Liver (tissue), 8 donors: ENCODE measurements at regions not wholly inside any gene's neighbourhood (a gene's known extent, or its start where the extent isn't known, plus 50 kb on each side); places are given as distances from the start of the nearest gene placed in this dataset.
"Not testable (repeated sequence)": the region's sequence is repeated elsewhere in the genome, so short reads cannot be mapped to it uniquely, and the experiment has no call there.

ENCODE experiments used
- DNase-seq: peaks from one replicate; pipeline ENCODE4 v3.0.0-alpha.2; 2017; ENCODE audit warnings: low spot score
- H3K27ac ChIP-seq, 2 donors: one replicate each; pipeline ENCODE4 v1.7.0; 2013; ENCODE audit warnings: inconsistent platforms in 2 of 2, low read length in 2 of 2, control low read depth in 1 of 2, low read depth in 1 of 2, mild to moderate bottlenecking in 1 of 2
- H3K27me3 ChIP-seq, 4 donors: one replicate each; pipeline versions ENCODE4 v1.6.1 to v1.7.0; 2013; ENCODE audit warnings: low read length in 3 of 4, inconsistent platforms in 1 of 4, mild to moderate bottlenecking in 1 of 4, moderate library complexity in 1 of 4; ENCODE audit not compliant: control insufficient read depth in 4 of 4, insufficient read depth in 4 of 4
- H3K36me3 ChIP-seq, 4 donors: one replicate each; pipeline versions ENCODE4 v1.6.1 to v1.7.0; 2013; ENCODE audit warnings: low read length in 3 of 4, mild to moderate bottlenecking in 3 of 4, low read depth in 1 of 4, moderate library complexity in 1 of 4; ENCODE audit not compliant: control insufficient read depth in 4 of 4, insufficient read depth in 3 of 4
- H3K4me1 ChIP-seq, 4 donors: one replicate each; pipeline versions ENCODE4 v1.6.1 to v1.7.0; 2013; ENCODE audit warnings: low read length in 3 of 4, mild to moderate bottlenecking in 3 of 4, moderate library complexity in 1 of 4; ENCODE audit not compliant: control insufficient read depth in 4 of 4, insufficient read depth in 4 of 4
- H3K4me3 ChIP-seq, 3 donors: one replicate each; pipeline versions ENCODE4 v1.6.1 to v1.7.0; 2013; ENCODE audit warnings: low read length in 3 of 3, control low read depth in 1 of 3, low read depth in 1 of 3, mild to moderate bottlenecking in 1 of 3
- H3K9ac ChIP-seq, 2 donors: one replicate each; pipeline ENCODE4 v1.7.0; 2013; ENCODE audit warnings: low read length in 2 of 2, mild to moderate bottlenecking in 2 of 2, moderate library complexity in 2 of 2, control low read depth in 1 of 2, low read depth in 1 of 2
- H3K9me3 ChIP-seq, 4 donors: one replicate each; pipeline versions ENCODE4 v1.6.1 to v1.7.0; 2013; ENCODE audit warnings: low read length in 3 of 4; ENCODE audit not compliant: control insufficient read depth in 4 of 4
- FOXA1 ChIP-seq: IDR thresholded peaks from 2 replicates; pipeline ENCODE4 v1.6.1; 2016; ENCODE audit warnings: antibody characterized with exemption
- FOXA2 ChIP-seq: IDR thresholded peaks from 2 replicates; pipeline ENCODE4 v1.6.1; 2016; ENCODE audit warnings: antibody characterized with exemption
- GABPA ChIP-seq, 2 donors: IDR thresholded peaks in 1 of 2; conservative IDR thresholded peaks in 1 of 2; 2 replicates each; pipeline ENCODE4 v1.6.1; 2016; ENCODE audit warnings: antibody characterized with exemption in 2 of 2, mild to moderate bottlenecking in 1 of 2, moderate library complexity in 1 of 2
- HNF4A ChIP-seq, 2 donors: conservative IDR thresholded peaks; 2 replicates each; pipeline ENCODE4 v1.6.1; 2016; ENCODE audit warnings: antibody characterized with exemption in 2 of 2, mild to moderate bottlenecking in 2 of 2
- HNF4G ChIP-seq: IDR thresholded peaks from 2 replicates; pipeline ENCODE4 v1.6.1; 2016; ENCODE audit warnings: antibody characterized with exemption
- JUND ChIP-seq, 2 donors: IDR thresholded peaks; 2 replicates each; pipeline ENCODE4 v1.6.1; 2016; ENCODE audit warnings: antibody characterized with exemption in 2 of 2
- MAX ChIP-seq: IDR thresholded peaks from 2 replicates; pipeline ENCODE4 v1.6.1; 2016; ENCODE audit warnings: antibody characterized with exemption
- NR2F2 ChIP-seq: IDR thresholded peaks from 2 replicates; pipeline ENCODE4 v1.6.1; 2016; ENCODE audit warnings: antibody characterized with exemption
- RAD21 ChIP-seq, 2 donors: IDR thresholded peaks; 2 replicates each; pipeline ENCODE4 v1.6.1; 2016; ENCODE audit warnings: antibody characterized with exemption in 2 of 2, mild to moderate bottlenecking in 2 of 2
- REST ChIP-seq: IDR thresholded peaks from 2 replicates; pipeline ENCODE4 v1.6.1; 2016; ENCODE audit warnings: antibody characterized with exemption, mild to moderate bottlenecking
- RXRA ChIP-seq, 2 donors: IDR thresholded peaks; 2 replicates each; pipeline ENCODE4 v1.6.1; 2017 to 2018; ENCODE audit warnings: antibody characterized with exemption in 2 of 2, mild to moderate bottlenecking in 1 of 2
- SP1 ChIP-seq: IDR thresholded peaks from 2 replicates; pipeline ENCODE4 v1.6.1; 2018; ENCODE audit warnings: antibody characterized with exemption, mild to moderate bottlenecking
- TAF1 ChIP-seq: conservative IDR thresholded peaks from 2 replicates; pipeline ENCODE4 v1.6.1; 2016; ENCODE audit warnings: antibody characterized with exemption, mild to moderate bottlenecking
- YY1 ChIP-seq: IDR thresholded peaks from 2 replicates; pipeline ENCODE4 v1.6.1; 2016; ENCODE audit warnings: antibody characterized with exemption, mild to moderate bottlenecking
- ZBTB33 ChIP-seq: IDR thresholded peaks from 2 replicates; pipeline ENCODE4 v1.6.1; 2016; ENCODE audit warnings: antibody characterized with exemption
- WGBS: extraction: QIAGEN DNeasy Blood & Tissue Kit; methylation state at CpG from one replicate; pipeline ENCODE4 v1.1.7; 2013; 5-methylcytosine and 5-hydroxymethylcytosine counted together
- TF ChIP-seq, protein P1 (sequence below): IDR thresholded peaks from 2 replicates; pipeline ENCODE4 v1.6.1; 2016; ENCODE audit warnings: antibody characterized with exemption
- TF ChIP-seq, protein P2 (sequence below): fragments of 150-350 bp; IDR thresholded peaks from 2 replicates; pipeline ENCODE4 v1.5.1; 2017; ENCODE audit warnings: improper control_type of control experiment, low read depth, low read length; ENCODE audit not compliant: missing input control
- donor health status: healthy.
- donor health status: healthy.
- donor health status: healthy.
- donor health status: healthy.
- donor health status: healthy.

DNA sequence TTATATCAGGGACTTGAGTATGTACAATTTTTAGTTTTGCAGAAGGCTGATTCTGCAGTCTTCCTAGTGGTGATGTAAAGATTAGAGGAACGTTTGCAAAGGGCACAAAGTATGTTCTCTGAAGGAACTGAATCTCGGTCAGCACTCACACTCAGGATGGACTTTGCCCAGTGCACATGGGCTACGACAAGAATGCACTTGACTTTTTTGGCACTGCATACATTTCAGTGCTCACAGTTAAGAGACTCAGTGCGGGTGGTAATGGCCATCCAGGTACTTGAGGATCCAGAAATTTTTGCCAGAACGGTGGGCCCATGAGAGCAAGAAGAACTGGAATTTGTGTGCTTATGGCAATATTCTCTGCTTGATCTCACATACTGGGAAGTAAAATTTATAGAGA, 107.7 kb downstream of the ZFY start:
- H3K36me3 ChIP-seq = no peaks in the 10 kb centered on the region
- TF ChIP-seq FOXA1 (no peak), RAD21 (IDR thresholded peaks at IDR 0.05) (no peak), NR2F2 (no peak), HNF4A (conservative IDR thresholded peaks at IDR 0.05) (peak in 1 of 2 donors; percentile 60), ZBTB33 (no peak)
- H3K9ac ChIP-seq = no peak overlapping the region
- H3K4me1 ChIP-seq = peaks cover 0 to 2% (median 0%) of the 10 kb centered on the region in 4 donors
- DNase-seq = no peak
- H3K9me3 ChIP-seq = no peaks in the 10 kb centered on the region
- H3K4me3 ChIP-seq = no peak overlapping the region
- H3K27me3 ChIP-seq = no peaks in the 10 kb centered on the region
- 38% methylated on average over 5 of the region's 5 CpGs for WGBS
- no peak overlapping the region for H3K27ac ChIP-seq

DNA sequence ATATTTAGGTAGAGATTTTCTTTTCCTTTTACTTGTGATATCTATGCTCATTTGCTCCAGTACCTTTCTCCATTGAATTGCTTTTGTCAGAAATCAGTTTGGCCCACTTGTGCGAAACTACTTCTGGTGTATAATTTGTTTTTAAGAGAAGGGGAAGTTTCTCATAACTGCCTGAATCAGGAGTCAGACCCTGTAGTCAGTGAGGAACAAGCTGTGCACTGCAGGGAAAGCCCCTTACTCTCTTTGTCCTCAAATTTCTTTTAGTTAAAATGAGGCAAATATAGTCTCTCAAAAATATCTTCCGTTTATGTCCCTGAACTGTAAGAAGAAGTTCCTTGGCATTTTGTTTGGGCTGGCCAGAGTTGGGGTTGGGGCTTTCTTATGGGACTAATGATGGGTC, 109.9 kb downstream of the ZFY start:
- no peak overlapping the region for H3K27ac ChIP-seq
- DNase-seq = no peak
- H3K27me3 ChIP-seq = no peaks in the 10 kb centered on the region
- peaks cover 0 to 2% (median 0%) of the 10 kb centered on the region in 4 donors for H3K4me1 ChIP-seq
- no peak for TF ChIP-seq HNF4A (conservative IDR thresholded peaks at IDR 0.05)
- TF ChIP-seq FOXA2 = no peak
- TF ChIP-seq JUND (IDR thresholded peaks at IDR 0.05) = no peak
- no peak for TF ChIP-seq TAF1
- no peak for TF ChIP-seq MAX
- TF ChIP-seq HNF4G = no peak
- no peak for TF ChIP-seq YY1
- no peak for TF ChIP-seq NR2F2
- TF ChIP-seq GABPA (IDR thresholded peaks at IDR 0.05 in 1 of 2, conservative IDR thresholded peaks at IDR 0.05 in 1 of 2) = no peak
- TF ChIP-seq, protein P1, sequence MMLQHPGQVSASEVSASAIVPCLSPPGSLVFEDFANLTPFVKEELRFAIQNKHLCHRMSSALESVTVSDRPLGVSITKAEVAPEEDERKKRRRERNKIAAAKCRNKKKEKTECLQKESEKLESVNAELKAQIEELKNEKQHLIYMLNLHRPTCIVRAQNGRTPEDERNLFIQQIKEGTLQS = no peak
- TF ChIP-seq SP1 = no peak
- no peak for TF ChIP-seq REST
- TF ChIP-seq FOXA1 = no peak
- TF ChIP-seq, protein P2, sequence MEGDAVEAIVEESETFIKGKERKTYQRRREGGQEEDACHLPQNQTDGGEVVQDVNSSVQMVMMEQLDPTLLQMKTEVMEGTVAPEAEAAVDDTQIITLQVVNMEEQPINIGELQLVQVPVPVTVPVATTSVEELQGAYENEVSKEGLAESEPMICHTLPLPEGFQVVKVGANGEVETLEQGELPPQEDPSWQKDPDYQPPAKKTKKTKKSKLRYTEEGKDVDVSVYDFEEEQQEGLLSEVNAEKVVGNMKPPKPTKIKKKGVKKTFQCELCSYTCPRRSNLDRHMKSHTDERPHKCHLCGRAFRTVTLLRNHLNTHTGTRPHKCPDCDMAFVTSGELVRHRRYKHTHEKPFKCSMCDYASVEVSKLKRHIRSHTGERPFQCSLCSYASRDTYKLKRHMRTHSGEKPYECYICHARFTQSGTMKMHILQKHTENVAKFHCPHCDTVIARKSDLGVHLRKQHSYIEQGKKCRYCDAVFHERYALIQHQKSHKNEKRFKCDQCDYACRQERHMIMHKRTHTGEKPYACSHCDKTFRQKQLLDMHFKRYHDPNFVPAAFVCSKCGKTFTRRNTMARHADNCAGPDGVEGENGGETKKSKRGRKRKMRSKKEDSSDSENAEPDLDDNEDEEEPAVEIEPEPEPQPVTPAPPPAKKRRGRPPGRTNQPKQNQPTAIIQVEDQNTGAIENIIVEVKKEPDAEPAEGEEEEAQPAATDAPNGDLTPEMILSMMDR = no peak
- TF ChIP-seq RXRA (IDR thresholded peaks at IDR 0.05) = no peak
- TF ChIP-seq ZBTB33 = no peak
- TF ChIP-seq RAD21 (IDR thresholded peaks at IDR 0.05) = no peak
- H3K4me3 ChIP-seq = no peak overlapping the region
- H3K36me3 ChIP-seq = no peaks in the 10 kb centered on the region
- no peaks in the 10 kb centered on the region for H3K9me3 ChIP-seq
- 87% methylated on average over 2 of the region's 2 CpGs for WGBS
- no peak overlapping the region for H3K9ac ChIP-seq

DNA sequence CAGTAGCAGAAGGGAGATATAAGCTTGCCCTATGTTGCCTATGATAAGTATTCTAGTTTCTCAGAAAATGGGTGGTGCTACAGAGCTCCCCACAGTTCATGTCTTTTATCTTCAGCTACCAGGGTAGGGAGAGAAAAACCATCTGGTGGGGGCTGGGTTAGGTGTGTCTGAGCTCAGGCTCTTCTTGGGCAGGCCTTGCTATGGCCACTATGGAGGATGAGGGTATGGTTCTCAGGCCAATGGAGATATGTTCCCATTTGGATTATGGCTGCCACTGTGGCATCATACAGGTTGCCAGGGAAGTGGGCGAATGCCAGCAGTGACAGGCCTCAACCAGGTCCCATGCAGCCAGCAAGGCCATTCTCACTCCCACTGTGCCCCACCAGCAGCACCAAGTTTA, 120.3 kb downstream of the ZFY start:
- not testable (repeated sequence) for H3K36me3 ChIP-seq, H3K9ac ChIP-seq, H3K27ac ChIP-seq, H3K9me3 ChIP-seq, H3K27me3 ChIP-seq, H3K4me3 ChIP-seq, H3K4me1 ChIP-seq, DNase-seq
- no CpG with 5 or more reads among the region's 1 CpG for WGBS
